ENCODE measurements at regions not wholly inside any gene's neighbourhood (a gene's known extent, or its start where the extent isn't known, plus 50 kb on each side); places are given as distances from the start of the nearest gene placed in this dataset.

DNA sequence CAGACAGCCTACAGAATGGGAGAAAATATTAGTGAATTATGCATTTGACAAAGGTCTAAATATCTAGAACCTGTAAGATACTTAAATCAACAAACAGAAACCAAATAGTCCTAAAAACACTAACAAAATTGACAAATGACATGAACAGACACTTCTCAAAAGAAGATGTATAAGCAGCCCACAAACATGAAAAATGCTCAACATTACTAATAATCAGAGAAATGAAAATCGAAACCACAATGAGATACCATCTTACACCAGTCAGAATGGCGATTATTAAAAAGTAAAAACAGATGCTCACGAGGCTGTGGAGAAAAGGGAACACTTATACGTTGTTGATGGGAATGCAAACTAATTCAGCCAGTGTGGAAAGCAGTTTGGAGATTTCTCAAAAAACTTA is 1186.8 kb downstream of the DTWD2 start:
- no peak for TF ChIP-seq POLR2AphosphoS5 (IDR thresholded peaks at IDR 0.05; ENCODE audit: insufficient read depth, low read depth, low read length)
- TF ChIP-seq, protein P1, sequence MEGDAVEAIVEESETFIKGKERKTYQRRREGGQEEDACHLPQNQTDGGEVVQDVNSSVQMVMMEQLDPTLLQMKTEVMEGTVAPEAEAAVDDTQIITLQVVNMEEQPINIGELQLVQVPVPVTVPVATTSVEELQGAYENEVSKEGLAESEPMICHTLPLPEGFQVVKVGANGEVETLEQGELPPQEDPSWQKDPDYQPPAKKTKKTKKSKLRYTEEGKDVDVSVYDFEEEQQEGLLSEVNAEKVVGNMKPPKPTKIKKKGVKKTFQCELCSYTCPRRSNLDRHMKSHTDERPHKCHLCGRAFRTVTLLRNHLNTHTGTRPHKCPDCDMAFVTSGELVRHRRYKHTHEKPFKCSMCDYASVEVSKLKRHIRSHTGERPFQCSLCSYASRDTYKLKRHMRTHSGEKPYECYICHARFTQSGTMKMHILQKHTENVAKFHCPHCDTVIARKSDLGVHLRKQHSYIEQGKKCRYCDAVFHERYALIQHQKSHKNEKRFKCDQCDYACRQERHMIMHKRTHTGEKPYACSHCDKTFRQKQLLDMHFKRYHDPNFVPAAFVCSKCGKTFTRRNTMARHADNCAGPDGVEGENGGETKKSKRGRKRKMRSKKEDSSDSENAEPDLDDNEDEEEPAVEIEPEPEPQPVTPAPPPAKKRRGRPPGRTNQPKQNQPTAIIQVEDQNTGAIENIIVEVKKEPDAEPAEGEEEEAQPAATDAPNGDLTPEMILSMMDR (IDR thresholded peaks at IDR 0.05; ENCODE audit: extremely low read depth in 1 of 2, insufficient read depth in 1 of 2, low read depth in 1 of 2, low read length in 2 of 2): no peak
- TF ChIP-seq POLR2A (IDR thresholded peaks at IDR 0.05; ENCODE audit: low read depth, low read length): no peak
- no peak for TF ChIP-seq MAX (IDR thresholded peaks at IDR 0.05; ENCODE audit: insufficient read depth, insufficient read length)
- TF ChIP-seq MYC (IDR thresholded peaks at IDR 0.05; ENCODE audit: low read depth, low read length): no peak
- TF ChIP-seq EZH2 (IDR thresholded peaks at IDR 0.05; ENCODE audit: borderline replicate concordance, low read depth, low read length, severe bottlenecking): no peak
- no peak for TF ChIP-seq JUN (IDR thresholded peaks at IDR 0.05; ENCODE audit: borderline replicate concordance, insufficient read depth, insufficient read length, low read depth)
- no peak for TF ChIP-seq FOS (IDR thresholded peaks at IDR 0.05; ENCODE audit: borderline replicate concordance, insufficient read depth, low read length)
